ENCODE measurements at regions not wholly inside any gene's neighbourhood (a gene's known extent, or its start where the extent isn't known, plus 50 kb on each side); places are given as distances from the start of the nearest gene placed in this dataset.

DNA sequence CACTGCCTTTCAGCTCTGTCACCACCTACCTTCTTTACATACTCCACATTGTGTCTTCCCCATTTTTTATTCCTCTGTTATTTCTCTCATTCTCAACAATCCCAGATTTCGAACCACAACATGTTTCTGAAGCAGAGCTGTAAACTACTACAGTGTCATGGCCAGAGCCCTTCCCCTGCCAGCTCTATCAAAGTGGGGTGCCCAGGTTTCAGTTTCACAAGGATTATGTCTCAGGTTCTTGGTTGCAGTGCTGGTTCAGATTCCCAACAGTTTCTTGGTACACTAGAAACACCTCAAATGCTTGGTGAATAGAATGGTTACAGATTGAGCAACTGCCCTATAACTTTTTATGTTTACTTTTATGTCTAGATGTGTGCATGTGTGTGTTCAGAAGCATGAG lies 172.7 kb upstream of the MTNR1B start (continued):
- TF ChIP-seq ZNF274 (IDR thresholded peaks at IDR 0.05; ENCODE audit: borderline replicate concordance, extremely low read depth, low read length) (no peak), RXRA (IDR thresholded peaks at IDR 0.05; ENCODE audit: insufficient read depth, low read depth, low read length) (no peak)
